ENCODE measurements at regions not wholly inside any gene's neighbourhood (a gene's known extent, or its start where the extent isn't known, plus 50 kb on each side); places are given as distances from the start of the nearest gene placed in this dataset.

- Mint-ChIP-seq H3K4me3 (ENCODE audit: unreplicated experiment) (no peak overlapping the region), H3K4me1 (ENCODE audit: unreplicated experiment) (no peaks in the 10 kb centered on the region), H3K27ac (ENCODE audit: unreplicated experiment) (no peak overlapping the region), H3K9me3 (ENCODE audit: unreplicated experiment) (no peaks in the 10 kb centered on the region), H3K36me3 (ENCODE audit: low read depth, unreplicated experiment) (no peaks in the 10 kb centered on the region), H3K27me3 (ENCODE audit: unreplicated experiment) (no peaks in the 10 kb centered on the region)
- DNase-seq (ENCODE audit: low spot score), result no peak
- TF ChIP-seq CTCF (IDR thresholded peaks at IDR 0.05; ENCODE audit: unreplicated experiment), result no peak
Measured at GRCh38 chr3:30464381-30464780, 142.0 kb upstream of the TGFBR2 start.

- H3K4me3 Mint-ChIP-seq (ENCODE audit: unreplicated experiment), result no peak overlapping the region
- no peaks in the 10 kb centered on the region for H3K9me3 Mint-ChIP-seq (ENCODE audit: unreplicated experiment)
- DNase-seq (ENCODE audit: low spot score), result no peak
- no peaks in the 10 kb centered on the region for H3K4me1 Mint-ChIP-seq (ENCODE audit: unreplicated experiment)
- no peak for TF ChIP-seq CTCF (IDR thresholded peaks at IDR 0.05; ENCODE audit: unreplicated experiment)
- H3K27me3 Mint-ChIP-seq (ENCODE audit: unreplicated experiment), result no peaks in the 10 kb centered on the region
- H3K36me3 Mint-ChIP-seq (ENCODE audit: low read depth, unreplicated experiment), result no peaks in the 10 kb centered on the region
- no peak overlapping the region for H3K27ac Mint-ChIP-seq (ENCODE audit: unreplicated experiment)
Measured at GRCh38 chr3:30465454-30465853, 140.9 kb upstream of the TGFBR2 start.

GRCh38 chr3:30467596-30468238, 138.7 kb upstream of the TGFBR2 start:
- Mint-ChIP-seq H3K36me3 (ENCODE audit: low read depth, unreplicated experiment) (no peaks in the 10 kb centered on the region), H3K4me3 (ENCODE audit: unreplicated experiment) (no peak overlapping the region), H3K27me3 (ENCODE audit: unreplicated experiment) (no peaks in the 10 kb centered on the region), H3K4me1 (ENCODE audit: unreplicated experiment) (no peaks in the 10 kb centered on the region), H3K27ac (ENCODE audit: unreplicated experiment) (no peak overlapping the region), H3K9me3 (ENCODE audit: unreplicated experiment) (no peaks in the 10 kb centered on the region)
- DNase-seq (ENCODE audit: low spot score), result no peak
- no peak for TF ChIP-seq CTCF (IDR thresholded peaks at IDR 0.05; ENCODE audit: unreplicated experiment)

GRCh38 chr3:30469133-30469532, 137.3 kb upstream of the TGFBR2 start:
- Mint-ChIP-seq H3K36me3 (ENCODE audit: low read depth, unreplicated experiment) (no peaks in the 10 kb centered on the region), H3K27ac (ENCODE audit: unreplicated experiment) (no peak overlapping the region), H3K4me3 (ENCODE audit: unreplicated experiment) (no peak overlapping the region), H3K9me3 (ENCODE audit: unreplicated experiment) (no peaks in the 10 kb centered on the region), H3K27me3 (ENCODE audit: unreplicated experiment) (no peaks in the 10 kb centered on the region), H3K4me1 (ENCODE audit: unreplicated experiment) (no peaks in the 10 kb centered on the region)
- no peak for TF ChIP-seq CTCF (IDR thresholded peaks at IDR 0.05; ENCODE audit: unreplicated experiment)
- DNase-seq (ENCODE audit: low spot score), result no peak

GRCh38 chr3:30470496-30470895, 135.9 kb upstream of the TGFBR2 start:
- H3K4me1 Mint-ChIP-seq (ENCODE audit: unreplicated experiment), result peaks cover 3% of the 10 kb centered on the region
- no peaks in the 10 kb centered on the region for H3K36me3 Mint-ChIP-seq (ENCODE audit: low read depth, unreplicated experiment)
- H3K27ac Mint-ChIP-seq (ENCODE audit: unreplicated experiment), result no peak overlapping the region
- TF ChIP-seq CTCF (IDR thresholded peaks at IDR 0.05; ENCODE audit: unreplicated experiment), result no peak
- no peaks in the 10 kb centered on the region for H3K27me3 Mint-ChIP-seq (ENCODE audit: unreplicated experiment)
- no peak overlapping the region for H3K4me3 Mint-ChIP-seq (ENCODE audit: unreplicated experiment)
- no peak for DNase-seq (ENCODE audit: low spot score)
- H3K9me3 Mint-ChIP-seq (ENCODE audit: unreplicated experiment), result no peaks in the 10 kb centered on the region
